ENCODE measurements at regions not wholly inside any gene's neighbourhood (a gene's known extent, or its start where the extent isn't known, plus 50 kb on each side); places are given as distances from the start of the nearest gene placed in this dataset.

DNA sequence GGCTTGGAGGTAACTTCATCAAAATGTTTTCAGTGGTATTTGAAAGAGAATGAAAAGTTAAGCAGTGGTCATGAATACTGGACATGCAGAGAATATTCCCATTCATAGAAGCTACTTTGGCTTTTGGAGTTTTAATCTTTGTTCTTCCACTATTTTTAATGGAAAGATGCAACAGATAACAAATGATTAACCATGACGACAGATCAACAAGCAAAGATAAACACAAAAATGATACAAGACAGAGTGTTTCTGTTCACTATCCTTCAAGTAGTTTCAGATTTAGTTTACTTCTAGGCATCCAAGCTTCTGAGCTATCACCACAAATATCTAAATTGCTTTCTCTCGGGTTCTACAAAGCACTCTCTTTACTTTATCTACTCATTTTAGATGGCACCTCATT, 1004.9 kb upstream of the ADGRL3 start:
- Histone ChIP-seq H3K36me3 (ENCODE audit: insufficient read depth, low read length) (no peaks in the 10 kb centered on the region), H3K9me3 (ENCODE audit: low read length) (no peaks in the 10 kb centered on the region), H3K4me1 (ENCODE audit: insufficient read depth, low read length) (no peaks in the 10 kb centered on the region), H3K27ac (ENCODE audit: low read depth, low read length) (no peak overlapping the region), H3K4me3 (ENCODE audit: low read length) (no peak overlapping the region), H3K27me3 (ENCODE audit: insufficient read depth, low read length, poor library complexity, severe bottlenecking) (no peaks in the 10 kb centered on the region)
- ChIA-PET POLR2A (no interaction called here), CTCF (no interaction called here)
- H3K27ac Mint-ChIP-seq = no peak overlapping the region
- no peaks in the 10 kb centered on the region for H3K27me3 Mint-ChIP-seq
- peaks cover 3 to 22% (median 16%) of the 10 kb centered on the region in 5 donors for H3K9me3 Mint-ChIP-seq
- H3K4me3 Mint-ChIP-seq = no peak overlapping the region
- no peaks in the 10 kb centered on the region for H3K36me3 Mint-ChIP-seq
- DNase-seq = no peak
- H3K4me1 Mint-ChIP-seq = no peaks in the 10 kb centered on the region

DNA sequence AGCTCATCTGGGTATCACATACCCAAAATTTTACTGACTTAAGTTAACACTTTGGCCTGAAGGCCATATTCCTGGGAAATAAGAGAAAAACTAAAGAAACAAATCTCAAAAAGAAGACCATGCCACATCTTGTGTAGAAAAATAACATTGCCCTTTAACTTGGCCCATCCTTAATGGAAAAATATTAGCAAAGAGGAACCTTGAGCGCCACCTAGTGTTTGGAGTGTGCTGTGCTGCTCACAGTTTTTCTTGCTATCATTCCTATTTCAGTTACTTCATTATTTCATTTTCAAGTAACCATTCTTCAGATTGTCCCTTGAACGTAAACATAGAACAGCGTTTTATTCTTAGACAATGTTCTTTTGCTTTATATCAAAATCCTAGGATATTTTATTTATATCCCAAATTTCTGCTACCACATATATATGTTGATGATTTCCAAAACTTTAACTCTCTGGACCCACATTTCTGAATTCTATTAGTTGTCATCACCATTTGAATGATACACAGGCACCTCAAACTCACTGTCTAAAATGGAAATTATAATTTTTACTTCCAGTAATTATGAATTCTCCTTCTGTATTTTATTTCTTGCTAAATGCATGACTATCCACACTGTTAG, 999.0 kb upstream of the ADGRL3 start:
- H3K9me3 Mint-ChIP-seq = peaks cover 2 to 19% (median 3%) of the 10 kb centered on the region in 5 donors

DNA sequence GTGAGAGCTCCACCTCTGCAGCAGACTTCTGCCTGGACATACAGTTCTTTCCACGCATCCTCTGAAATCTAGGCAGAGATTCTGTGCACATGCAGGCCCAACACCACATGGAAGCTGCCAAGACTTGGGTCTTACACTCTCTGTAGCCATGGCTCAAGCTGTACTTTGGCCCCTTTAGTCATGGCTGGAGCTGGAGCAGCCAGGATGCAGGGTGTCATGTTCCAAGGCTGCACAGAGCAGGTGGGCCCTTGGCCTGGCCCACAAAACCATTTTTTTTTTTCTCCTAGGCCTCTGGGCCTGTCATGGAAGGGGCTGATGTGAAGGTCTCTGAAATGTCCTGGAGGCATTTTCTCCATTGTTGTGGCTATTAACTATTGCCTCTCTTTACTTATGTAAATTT, 990.5 kb upstream of the ADGRL3 start:
- Mint-ChIP-seq H3K36me3 (no peaks in the 10 kb centered on the region), H3K4me1 (no peaks in the 10 kb centered on the region), H3K4me3 (no peak overlapping the region), H3K27ac (no peak overlapping the region), H3K27me3 (no peaks in the 10 kb centered on the region), H3K9me3 (peaks cover 4 to 36% (median 12%) of the 10 kb centered on the region in 5 donors)
- ChIA-PET CTCF (no interaction called here), POLR2A (no interaction called here)
- Histone ChIP-seq H3K4me3 (ENCODE audit: low read length) (no peak overlapping the region), H3K4me1 (ENCODE audit: insufficient read depth, low read length) (no peaks in the 10 kb centered on the region), H3K9me3 (ENCODE audit: low read length) (no peaks in the 10 kb centered on the region), H3K27me3 (ENCODE audit: insufficient read depth, low read length, poor library complexity, severe bottlenecking) (no peaks in the 10 kb centered on the region), H3K36me3 (ENCODE audit: insufficient read depth, low read length) (no peaks in the 10 kb centered on the region), H3K27ac (ENCODE audit: low read depth, low read length) (no peak overlapping the region)
- no peak for DNase-seq

More for the DNA sequence above, 999.0 kb upstream of the ADGRL3 start:
- ChIA-PET CTCF (no interaction called here), POLR2A (no interaction called here)
- Histone ChIP-seq H3K4me3 (ENCODE audit: low read length) (no peak overlapping the region), H3K27ac (ENCODE audit: low read depth, low read length) (no peak overlapping the region), H3K36me3 (ENCODE audit: insufficient read depth, low read length) (no peaks in the 10 kb centered on the region), H3K4me1 (ENCODE audit: insufficient read depth, low read length) (no peaks in the 10 kb centered on the region), H3K9me3 (ENCODE audit: low read length) (no peaks in the 10 kb centered on the region), H3K27me3 (ENCODE audit: insufficient read depth, low read length, poor library complexity, severe bottlenecking) (no peaks in the 10 kb centered on the region)
- Mint-ChIP-seq H3K4me1 (no peaks in the 10 kb centered on the region), H3K4me3 (no peak overlapping the region), H3K27ac (no peak overlapping the region), H3K36me3 (no peaks in the 10 kb centered on the region), H3K27me3 (no peaks in the 10 kb centered on the region)
- no peak for DNase-seq

DNA sequence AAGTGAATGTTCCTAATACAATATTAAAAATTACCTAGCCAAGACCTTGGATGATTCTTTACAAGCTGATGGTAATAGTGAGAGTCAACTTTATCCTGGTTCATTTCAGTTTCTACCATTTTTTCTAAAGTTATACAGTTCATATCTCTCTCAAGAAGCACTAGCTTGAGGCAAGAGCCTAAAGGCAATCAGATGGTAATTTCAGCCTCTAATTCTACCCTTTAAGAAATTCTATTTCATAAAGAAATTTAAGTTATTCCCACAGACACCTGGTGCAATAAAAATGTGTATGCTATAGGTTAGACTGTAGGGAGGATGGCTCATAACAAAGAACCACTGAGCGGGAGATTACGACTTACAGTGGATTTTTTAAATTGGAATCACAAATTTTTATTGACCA, 984.2 kb upstream of the ADGRL3 start:
- H3K36me3 Mint-ChIP-seq = no peaks in the 10 kb centered on the region
- Histone ChIP-seq H3K9me3 (ENCODE audit: low read length) (no peaks in the 10 kb centered on the region), H3K4me1 (ENCODE audit: insufficient read depth, low read length) (no peaks in the 10 kb centered on the region), H3K4me3 (ENCODE audit: low read length) (no peak overlapping the region), H3K27ac (ENCODE audit: low read depth, low read length) (no peak overlapping the region), H3K27me3 (ENCODE audit: insufficient read depth, low read length, poor library complexity, severe bottlenecking) (no peaks in the 10 kb centered on the region), H3K36me3 (ENCODE audit: insufficient read depth, low read length) (no peaks in the 10 kb centered on the region)
- H3K4me1 Mint-ChIP-seq = no peaks in the 10 kb centered on the region
- CTCF ChIA-PET = no interaction called here
- no peak for DNase-seq
- no peak overlapping the region for H3K4me3 Mint-ChIP-seq
- no peaks in the 10 kb centered on the region for H3K27me3 Mint-ChIP-seq
- POLR2A ChIA-PET = no interaction called here
- no peak overlapping the region for H3K27ac Mint-ChIP-seq
- H3K9me3 Mint-ChIP-seq = peaks cover 2 to 28% (median 5%) of the 10 kb centered on the region in 5 donors

DNA sequence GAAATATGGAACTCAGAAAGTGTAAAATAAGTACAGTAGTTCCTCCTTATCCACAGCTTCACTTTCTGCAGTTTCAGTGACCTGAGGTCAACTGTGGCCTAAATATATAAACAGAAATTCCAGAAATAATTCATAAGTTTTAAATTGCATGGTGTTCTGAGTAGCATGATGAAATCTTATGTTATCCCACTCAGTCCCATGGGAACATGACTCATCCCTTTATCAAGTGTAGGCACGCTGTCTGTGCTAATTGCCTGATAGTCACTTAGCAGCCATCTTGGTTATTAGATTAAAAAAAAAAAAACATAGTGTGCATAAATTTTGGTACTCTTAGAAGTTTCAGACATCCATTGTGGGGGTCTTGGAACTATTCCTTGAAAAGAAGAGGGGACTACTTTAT, 983.4 kb upstream of the ADGRL3 start:
- POLR2A ChIA-PET = no interaction called here
- H3K9me3 Mint-ChIP-seq = peaks cover under 1 to 28% (median 3%) of the 10 kb centered on the region in 5 donors
- H3K27me3 Mint-ChIP-seq = no peaks in the 10 kb centered on the region
- Histone ChIP-seq H3K36me3 (ENCODE audit: insufficient read depth, low read length) (no peaks in the 10 kb centered on the region), H3K9me3 (ENCODE audit: low read length) (no peaks in the 10 kb centered on the region), H3K4me3 (ENCODE audit: low read length) (no peak overlapping the region), H3K4me1 (ENCODE audit: insufficient read depth, low read length) (no peaks in the 10 kb centered on the region), H3K27ac (ENCODE audit: low read depth, low read length) (no peak overlapping the region), H3K27me3 (ENCODE audit: insufficient read depth, low read length, poor library complexity, severe bottlenecking) (no peaks in the 10 kb centered on the region)
- no peaks in the 10 kb centered on the region for H3K4me1 Mint-ChIP-seq
- no peak overlapping the region for H3K4me3 Mint-ChIP-seq
- H3K36me3 Mint-ChIP-seq = no peaks in the 10 kb centered on the region
- CTCF ChIA-PET = no interaction called here
- no peak overlapping the region for H3K27ac Mint-ChIP-seq
- DNase-seq = no peak

DNA sequence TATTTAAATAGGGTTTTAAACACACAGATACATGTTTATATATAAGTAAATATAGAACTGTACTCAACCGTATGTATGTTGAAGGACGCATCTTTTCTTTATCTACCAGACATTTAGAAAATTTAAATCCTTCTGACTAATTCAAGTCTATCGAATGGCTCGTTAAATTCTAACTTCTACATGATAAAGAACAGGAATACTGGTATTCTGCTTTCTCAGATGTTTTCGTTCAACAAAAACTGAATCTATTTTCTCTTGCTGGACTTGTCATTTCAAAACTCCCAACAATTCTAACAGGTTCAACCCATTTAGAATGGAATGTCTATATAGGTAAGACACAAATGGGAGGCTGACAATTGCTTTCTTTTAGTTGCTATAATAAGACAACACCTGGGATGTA, 978.3 kb upstream of the ADGRL3 start:
- Mint-ChIP-seq H3K4me3 (no peak overlapping the region), H3K27me3 (no peaks in the 10 kb centered on the region), H3K9me3 (peaks cover 5 to 16% (median 9%) of the 10 kb centered on the region in 5 donors), H3K4me1 (no peaks in the 10 kb centered on the region), H3K36me3 (no peaks in the 10 kb centered on the region), H3K27ac (no peak overlapping the region)
- Histone ChIP-seq H3K36me3 (ENCODE audit: insufficient read depth, low read length) (no peaks in the 10 kb centered on the region), H3K27ac (ENCODE audit: low read depth, low read length) (no peak overlapping the region), H3K4me3 (ENCODE audit: low read length) (no peak overlapping the region), H3K27me3 (ENCODE audit: insufficient read depth, low read length, poor library complexity, severe bottlenecking) (no peaks in the 10 kb centered on the region), H3K4me1 (ENCODE audit: insufficient read depth, low read length) (no peaks in the 10 kb centered on the region), H3K9me3 (ENCODE audit: low read length) (no peaks in the 10 kb centered on the region)
- POLR2A ChIA-PET = no interaction called here
- no peak for DNase-seq
- CTCF ChIA-PET = no interaction called here

DNA sequence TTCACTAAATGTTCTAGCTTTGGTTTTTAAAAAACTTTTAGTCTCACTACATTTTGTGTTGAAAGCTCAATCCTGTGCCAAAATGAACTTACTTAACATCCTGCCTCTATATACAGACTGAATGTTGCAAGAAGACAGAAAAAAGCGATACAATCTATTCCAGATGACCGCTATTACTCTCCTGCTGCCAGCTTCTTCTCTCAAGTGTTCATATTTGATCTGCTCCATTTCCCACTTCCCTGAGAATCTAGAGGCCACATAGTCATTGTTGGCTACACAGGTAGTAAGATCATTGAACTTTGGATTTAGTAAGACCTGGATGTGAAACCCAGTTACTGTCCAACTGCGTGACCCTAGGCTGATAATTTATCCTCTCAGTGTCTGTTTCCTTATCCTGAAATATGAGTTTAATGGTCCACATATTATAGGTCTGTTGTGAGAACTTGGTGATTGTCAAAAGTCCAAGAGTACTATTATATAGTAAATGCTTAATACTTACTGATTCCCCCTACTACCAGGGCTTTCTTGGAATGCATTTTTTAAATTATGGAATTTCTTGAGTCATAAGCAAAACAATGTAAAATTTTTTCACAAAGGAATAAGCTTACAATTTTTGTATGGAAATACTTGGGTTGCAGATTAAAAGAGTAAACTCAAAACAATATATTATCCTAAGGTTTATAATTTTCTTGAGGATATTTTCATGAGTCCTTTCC, 976.8 kb upstream of the ADGRL3 start:
- H3K9me3 Mint-ChIP-seq = peaks cover 5 to 18% (median 12%) of the 10 kb centered on the region in 5 donors
- Histone ChIP-seq H3K27me3 (ENCODE audit: insufficient read depth, low read length, poor library complexity, severe bottlenecking) (no peaks in the 10 kb centered on the region), H3K9me3 (ENCODE audit: low read length) (no peaks in the 10 kb centered on the region), H3K4me3 (ENCODE audit: low read length) (no peak overlapping the region), H3K27ac (ENCODE audit: low read depth, low read length) (no peak overlapping the region), H3K4me1 (ENCODE audit: insufficient read depth, low read length) (no peaks in the 10 kb centered on the region), H3K36me3 (ENCODE audit: insufficient read depth, low read length) (no peaks in the 10 kb centered on the region)
- H3K4me1 Mint-ChIP-seq = no peaks in the 10 kb centered on the region
- no peak for DNase-seq
- ChIA-PET POLR2A (no interaction called here), CTCF (no interaction called here)
- H3K36me3 Mint-ChIP-seq = no peaks in the 10 kb centered on the region
- H3K27ac Mint-ChIP-seq = no peak overlapping the region
- H3K4me3 Mint-ChIP-seq = no peak overlapping the region
- peaks cover 0 to under 1% of the 10 kb centered on the region in 2 donors for H3K27me3 Mint-ChIP-seq

DNA sequence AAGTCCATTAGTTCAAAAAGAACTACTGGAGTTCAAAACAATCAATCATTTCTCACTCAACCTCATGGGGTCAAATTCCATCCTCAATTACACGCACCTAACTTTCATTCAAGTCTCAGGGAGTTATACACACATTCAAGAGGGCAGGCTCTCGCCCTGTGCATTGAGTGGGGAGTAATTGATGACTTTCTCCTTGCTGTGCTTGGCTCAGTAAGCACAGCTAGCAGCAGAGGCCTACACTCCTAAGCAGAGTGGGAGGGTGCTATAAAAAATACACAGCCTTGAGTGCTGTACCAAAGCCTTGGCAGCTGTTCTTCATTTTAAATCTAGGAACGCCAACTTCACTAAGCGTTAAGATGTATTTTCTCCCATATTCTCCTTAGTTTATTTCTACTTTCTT, 958.3 kb upstream of the ADGRL3 start:
- DNase-seq = no peak

More for the DNA sequence above, 958.3 kb upstream of the ADGRL3 start:
- H3K4me1 ChIP-seq (ENCODE audit: insufficient read depth, low read length) = no peaks in the 10 kb centered on the region
- H3K9me3 ChIP-seq (ENCODE audit: low read length) = no peaks in the 10 kb centered on the region
- Mint-ChIP-seq H3K4me3 (no peak overlapping the region), H3K4me1 (no peaks in the 10 kb centered on the region), H3K36me3 (no peaks in the 10 kb centered on the region), H3K27me3 (no peaks in the 10 kb centered on the region), H3K27ac (no peak overlapping the region), H3K9me3 (peaks cover 4 to 22% (median 8%) of the 10 kb centered on the region in 5 donors)
- H3K36me3 ChIP-seq (ENCODE audit: insufficient read depth, low read length) = no peaks in the 10 kb centered on the region
- H3K27ac ChIP-seq (ENCODE audit: low read depth, low read length) = no peak overlapping the region
- no peaks in the 10 kb centered on the region for H3K27me3 ChIP-seq (ENCODE audit: insufficient read depth, low read length, poor library complexity, severe bottlenecking)
- ChIA-PET CTCF (no interaction called here), POLR2A (no interaction called here)
- H3K4me3 ChIP-seq (ENCODE audit: low read length) = no peak overlapping the region

All from CD8-positive, alpha-beta memory T cell (primary cell).